K562 (cell line): ENCODE measurements at regions not wholly inside any gene's neighbourhood (a gene's known extent, or its start where the extent isn't known, plus 50 kb on each side); places are given as distances from the start of the nearest gene placed in this dataset.

ENCODE experiments used
- ATAC-seq: fragments of 200-7000 bp; cut with Tn5 transposase; 3 replicates; pipeline ENCODE4 v1.9.1; 2020; ENCODE audit warnings: moderate library complexity
- BruUV-seq: library from RNA; stranded (reverse); fragments of 400-500 nt; replicated peaks from 2 replicates; lab custom pipeline; 2021; lab: Mats Ljungman, UMichigan
- CTCF ChIA-PET: fragments of 300-600 bp; formaldehyde crosslinking; extraction: SDS; loops from one replicate; lab custom pipeline; 2021; ENCODE audit warnings: low intra/inter-chr PET ratio; lab: Yijun Ruan, JAX
- POLR2A ChIA-PET: fragments of 300-600, 350-650 bp; sonication (Branson Sonifier 250); formaldehyde crosslinking; extraction: SDS; loops from one replicate; lab custom pipeline; 2021; ENCODE audit warnings: antibody characterized with exemption, inconsistent platforms; lab: Yijun Ruan, JAX
- DNase-seq, 4 experiments: peaks; one replicate each; pipeline versions ENCODE4 v3.0.0 to v3.0.0-alpha.2; 2011 to 2018; ENCODE audit warnings: low spot score in 3 of 4, mixed read lengths in 3 of 4; ENCODE audit errors: extremely low read depth in 1 of 4
- FAIRE-seq: peaks from 2 replicates; lab custom pipeline; 2011; peaks lifted over from hg19 to GRCh38; lab: Jason Lieb, UNC
- H2AFZ ChIP-seq: 2 replicates; pipeline ENCODE4 v1.6.0; 2011; ENCODE audit warnings: low read depth, low read length, control low read depth, inconsistent platforms
- H3K27ac ChIP-seq: fragments of 200-600 bp; 3 replicates; pipeline ENCODE4 v1.8.0; 2011; ENCODE audit warnings: low read depth, mild to moderate bottlenecking, control low read depth, inconsistent platforms, low read length, moderate library complexity, mixed read lengths; ENCODE audit errors: extremely low read depth
- H3K27me3 ChIP-seq, 2 experiments: fragments of 300-600 bp in 1 of 2; 2 replicates in 1 of 2; 3 replicates in 1 of 2; pipeline versions ENCODE4 v1.6.0 to v1.8.0; 2011; ENCODE audit warnings: inconsistent platforms in 2 of 2, low read length in 2 of 2, mild to moderate bottlenecking in 1 of 2, mixed read lengths in 1 of 2, moderate library complexity in 1 of 2; ENCODE audit not compliant: control insufficient read depth in 2 of 2, insufficient read depth in 2 of 2
- H3K36me3 ChIP-seq: fragments of 300-600 bp; 3 replicates; pipeline ENCODE4 v1.8.0; 2011; ENCODE audit warnings: mild to moderate bottlenecking, low read length, inconsistent platforms; ENCODE audit not compliant: control insufficient read depth, insufficient read depth
- H3K4me1 ChIP-seq, 2 experiments: fragments of 200-600 bp in 1 of 2; replicated peaks in 1 of 2; 2 replicates in 1 of 2; 3 replicates in 1 of 2; pipeline versions ENCODE4 v1.5.1 to v1.8.0; 2011; ENCODE audit warnings: inconsistent platforms in 2 of 2, low read length in 2 of 2, mild to moderate bottlenecking in 1 of 2, mixed read lengths in 1 of 2, moderate library complexity in 1 of 2; ENCODE audit not compliant: control insufficient read depth in 2 of 2, insufficient read depth in 2 of 2
- H3K4me2 ChIP-seq: 2 replicates; pipeline ENCODE4 v1.6.1; 2011; ENCODE audit warnings: low read length, control low read depth, inconsistent platforms, mixed read lengths; ENCODE audit not compliant: insufficient read depth
- H3K4me3 ChIP-seq: fragments of 200-600 bp; sonication (generic), shearing (Covaris generic); 2 replicates; pipeline ENCODE4 v1.5.1; 2016; ENCODE audit warnings: control low read depth, inconsistent platforms
- H3K79me2 ChIP-seq: fragments of 200-600 bp; 3 replicates; pipeline ENCODE4 v1.8.0; 2011; ENCODE audit warnings: low read length, inconsistent platforms; ENCODE audit not compliant: control insufficient read depth, insufficient read depth
- H3K9ac ChIP-seq, 2 experiments: 2 replicates each; pipeline versions ENCODE4 v1.6.0 to v1.6.1; 2011; ENCODE audit warnings: low read depth in 2 of 2, low read length in 2 of 2, control low read depth in 1 of 2, inconsistent platforms in 1 of 2, mild to moderate bottlenecking in 1 of 2, mixed read lengths in 1 of 2; ENCODE audit not compliant: insufficient read depth in 1 of 2
- H3K9me1 ChIP-seq: one replicate; pipeline ENCODE4 v1.6.0; 2011; ENCODE audit warnings: inconsistent platforms, mild to moderate bottlenecking, low read length, moderate library complexity; ENCODE audit not compliant: control insufficient read depth, insufficient read depth
- H3K9me3 ChIP-seq: replicated peaks from 2 replicates; pipeline ENCODE4 v1.5.1; 2011; ENCODE audit warnings: low read depth, low read length, inconsistent platforms; ENCODE audit not compliant: control insufficient read depth, insufficient read depth
- H4K20me1 ChIP-seq: replicated peaks from 2 replicates; pipeline ENCODE4 v1.6.1; 2011; ENCODE audit warnings: low read length, inconsistent platforms, mixed read lengths; ENCODE audit not compliant: control insufficient read depth, insufficient read depth
- HNRNPLL ChIP-seq: fragments of 200-400 bp; formaldehyde crosslinking; IDR thresholded peaks from 2 replicates; pipeline ENCODE4 v1.6.1; 2017; ENCODE audit warnings: low read length, low read depth, mild to moderate bottlenecking; ENCODE audit not compliant: poor library complexity, severe bottlenecking
- NR1H2 ChIP-seq: sonication (generic); formaldehyde crosslinking; IDR thresholded peaks from 2 replicates; pipeline ENCODE4 v1.4.0; 2020; ENCODE audit warnings: mild to moderate bottlenecking, missing genetic modification reagents
- NR2F6 ChIP-seq: fragments of 450-650 bp; formaldehyde crosslinking; IDR thresholded peaks from 2 replicates; pipeline ENCODE4 v1.4.0; 2020; ENCODE audit warnings: mild to moderate bottlenecking
- NR3C1 ChIP-seq: sonication (generic); formaldehyde crosslinking; IDR thresholded peaks from 2 replicates; pipeline ENCODE4 v1.8.1; 2022; ENCODE audit warnings: missing genetic modification reagents
- RBM15 ChIP-seq: fragments of 200-400 bp; formaldehyde crosslinking; IDR thresholded peaks from 2 replicates; pipeline ENCODE4 v1.6.1; 2018; ENCODE audit warnings: mild to moderate bottlenecking, low read length, moderate library complexity; ENCODE audit not compliant: insufficient read depth
- SRSF3 ChIP-seq: fragments of 200-400 bp; formaldehyde crosslinking; IDR thresholded peaks from 2 replicates; pipeline ENCODE4 v1.6.1; 2016; ENCODE audit warnings: mild to moderate bottlenecking, low read length, moderate library complexity; ENCODE audit not compliant: insufficient read depth
- ZFP36 ChIP-seq: fragments of 150-350 bp; IDR thresholded peaks from 2 replicates; pipeline ENCODE4 v1.6.1; 2018; ENCODE audit warnings: low read length, low read depth; ENCODE audit not compliant: partially characterized antibody
- WGBS: fragments of 100-300 bp; shearing (Covaris generic); methylation state at CpG from one replicate; pipeline ENCODE4 v1.1.6; 2016; ENCODE audit warnings: low coverage, mixed read lengths; ENCODE audit not compliant: insufficient coverage; ENCODE audit errors: missing lambda C conversion rate; 5-methylcytosine and 5-hydroxymethylcytosine counted together
- in situ Hi-C: fragments of 300-500 bp; cut with MboI; formaldehyde crosslinking; loops from 4 replicates; pipeline ENCODE4 v1.15.0; 2018; ENCODE audit warnings: inconsistent platforms, mixed read lengths
- intact Hi-C: fragments of 100-400 bp; cut with micrococcal nuclease; formaldehyde crosslinking; loops from 2 replicates; pipeline ENCODE4 v1.14.2; 2022
- TF ChIP-seq, protein P1 (sequence below): fragments of 450-650 bp; IDR thresholded peaks from 2 replicates; pipeline ENCODE4 v1.7.1; 2018; ENCODE audit warnings: mild to moderate bottlenecking, low read depth; ENCODE audit not compliant: partially characterized antibody

DNA sequence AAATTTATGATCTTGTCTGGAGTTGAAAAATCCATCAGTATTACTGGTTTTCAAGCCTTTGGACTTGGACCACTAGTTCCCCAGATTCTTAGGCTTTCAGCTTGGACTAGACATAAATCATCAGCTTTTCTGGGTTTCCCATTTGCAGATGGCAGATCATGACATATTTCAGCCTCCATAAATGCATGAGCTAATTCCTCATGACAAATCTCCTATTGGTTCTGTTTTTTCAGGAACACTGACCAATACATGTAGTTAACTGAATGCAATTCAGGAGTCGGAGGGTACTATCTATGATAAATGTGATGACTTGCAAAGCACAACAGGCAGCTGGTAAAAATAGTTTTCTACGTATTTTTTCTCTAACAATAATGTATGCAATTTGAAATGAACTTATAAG, 635.6 kb downstream of the TRAM1L1 start:
- Histone ChIP-seq H3K4me3 (no peak overlapping the region), H3K4me2 (no peak overlapping the region), H2AFZ (no peak overlapping the region), H3K27me3 (no peaks in the 10 kb centered on the region), H3K9me3 (no peaks in the 10 kb centered on the region; the same call in 1 of the 2 replicates), H3K4me1 (no peaks in the 10 kb centered on the region), H3K79me2 (no peaks in the 10 kb centered on the region), H3K27ac (no peak overlapping the region), H3K36me3 (no peaks in the 10 kb centered on the region), H3K9me1 (no peaks in the 10 kb centered on the region), H4K20me1 (no peaks in the 10 kb centered on the region), H3K9ac (no peak overlapping the region)
- DNase-seq, result no peak
- ATAC-seq, result no peak
- 0% methylated on average over 2 of the region's 2 CpGs for WGBS
- TF ChIP-seq NR1H2 (CRISPR knock-in tag), result no peak
- no peak for TF ChIP-seq NR2F6 (CRISPR knock-in tag)
- TF ChIP-seq SRSF3, result no peak
- no peak for TF ChIP-seq RBM15
- TF ChIP-seq, protein P1, sequence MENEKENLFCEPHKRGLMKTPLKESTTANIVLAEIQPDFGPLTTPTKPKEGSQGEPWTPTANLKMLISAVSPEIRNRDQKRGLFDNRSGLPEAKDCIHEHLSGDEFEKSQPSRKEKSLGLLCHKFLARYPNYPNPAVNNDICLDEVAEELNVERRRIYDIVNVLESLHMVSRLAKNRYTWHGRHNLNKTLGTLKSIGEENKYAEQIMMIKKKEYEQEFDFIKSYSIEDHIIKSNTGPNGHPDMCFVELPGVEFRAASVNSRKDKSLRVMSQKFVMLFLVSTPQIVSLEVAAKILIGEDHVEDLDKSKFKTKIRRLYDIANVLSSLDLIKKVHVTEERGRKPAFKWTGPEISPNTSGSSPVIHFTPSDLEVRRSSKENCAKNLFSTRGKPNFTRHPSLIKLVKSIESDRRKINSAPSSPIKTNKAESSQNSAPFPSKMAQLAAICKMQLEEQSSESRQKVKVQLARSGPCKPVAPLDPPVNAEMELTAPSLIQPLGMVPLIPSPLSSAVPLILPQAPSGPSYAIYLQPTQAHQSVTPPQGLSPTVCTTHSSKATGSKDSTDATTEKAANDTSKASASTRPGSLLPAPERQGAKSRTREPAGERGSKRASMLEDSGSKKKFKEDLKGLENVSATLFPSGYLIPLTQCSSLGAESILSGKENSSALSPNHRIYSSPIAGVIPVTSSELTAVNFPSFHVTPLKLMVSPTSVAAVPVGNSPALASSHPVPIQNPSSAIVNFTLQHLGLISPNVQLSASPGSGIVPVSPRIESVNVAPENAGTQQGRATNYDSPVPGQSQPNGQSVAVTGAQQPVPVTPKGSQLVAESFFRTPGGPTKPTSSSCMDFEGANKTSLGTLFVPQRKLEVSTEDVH, result no peak
- TF ChIP-seq NR3C1 (CRISPR knock-in tag), result no peak
- no peak for TF ChIP-seq HNRNPLL
- TF ChIP-seq ZFP36, result no peak
- intact Hi-C loops (no loop called here), in situ Hi-C loops (no loop called here)
- FAIRE-seq, result no peak
- BruUV-seq, result no TSS peak
- ChIA-PET POLR2A (no interaction called here), CTCF (no interaction called here)
